ENCODE measurements at regions not wholly inside any gene's neighbourhood (a gene's known extent, or its start where the extent isn't known, plus 50 kb on each side); places are given as distances from the start of the nearest gene placed in this dataset.

GRCh38 chrX:138872537-138872936 lies 161.0 kb upstream of the FGF13 start:
- no peaks in the 10 kb centered on the region for H3K9me3 ChIP-seq (ENCODE audit: control insufficient read depth in 2 of 2, low read length in 2 of 2)
- no peaks in the 10 kb centered on the region for H3K36me3 ChIP-seq (ENCODE audit: control insufficient read depth, insufficient read depth, low read length)
- no peak overlapping the region for H3K4me3 ChIP-seq (ENCODE audit: low read depth, low read length)
- H3K4me3 Mint-ChIP-seq = no peak overlapping the region
- H3K9me3 Mint-ChIP-seq = peaks cover 0 to 7% (median 0%) of the 10 kb centered on the region in 7 donors
- DNase-seq (no peak), ATAC-seq (ENCODE audit: low read depth in 2 of 2) (no peak)
- H3K4me1 Mint-ChIP-seq = no peaks in the 10 kb centered on the region
- H3K27me3 Mint-ChIP-seq = no peaks in the 10 kb centered on the region
- no peaks in the 10 kb centered on the region for H3K36me3 Mint-ChIP-seq
- H3K4me1 ChIP-seq (ENCODE audit: control insufficient read depth, insufficient read depth, low read length, poor library complexity, severe bottlenecking) = no peaks in the 10 kb centered on the region
- no peak overlapping the region for H3K27ac Mint-ChIP-seq
- no peaks in the 10 kb centered on the region for H3K27me3 ChIP-seq (ENCODE audit: control insufficient read depth, insufficient read depth, low read length)
- no peak overlapping the region for H3K27ac ChIP-seq (ENCODE audit: insufficient read depth, low read length, poor library complexity, severe bottlenecking)

DNA sequence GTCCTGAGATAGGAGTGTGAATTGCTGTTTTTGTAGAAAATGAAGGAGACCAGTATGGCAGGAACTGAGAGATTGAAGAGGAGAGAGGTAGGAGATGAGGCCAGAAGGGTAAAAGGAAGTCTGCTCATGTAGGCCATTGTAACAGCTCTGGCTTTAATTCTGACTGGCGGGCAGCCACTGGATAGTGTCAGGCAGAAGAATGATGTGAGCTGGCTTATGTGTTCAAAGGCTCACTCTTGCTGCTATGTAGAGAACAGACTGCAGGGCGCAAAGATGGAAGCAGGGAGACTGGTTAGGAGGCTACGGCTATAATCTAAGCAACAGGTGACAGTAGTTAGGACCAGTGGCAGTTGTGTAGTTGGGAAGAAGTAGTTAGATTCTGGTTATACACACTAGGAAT lies 160.2 kb upstream of the FGF13 start:
- Histone ChIP-seq H3K4me1 (ENCODE audit: control insufficient read depth, insufficient read depth, low read length, poor library complexity, severe bottlenecking) (no peaks in the 10 kb centered on the region), H3K4me3 (ENCODE audit: low read depth, low read length) (no peak overlapping the region), H3K36me3 (ENCODE audit: control insufficient read depth, insufficient read depth, low read length) (no peaks in the 10 kb centered on the region), H3K27ac (ENCODE audit: insufficient read depth, low read length, poor library complexity, severe bottlenecking) (no peak overlapping the region), H3K27me3 (ENCODE audit: control insufficient read depth, insufficient read depth, low read length) (no peaks in the 10 kb centered on the region), H3K9me3 (ENCODE audit: control insufficient read depth in 2 of 2, low read length in 2 of 2) (no peaks in the 10 kb centered on the region)
- no peak overlapping the region for H3K27ac Mint-ChIP-seq
- no peaks in the 10 kb centered on the region for H3K4me1 Mint-ChIP-seq
- H3K9me3 Mint-ChIP-seq = peaks cover 0 to 7% (median 0%) of the 10 kb centered on the region in 7 donors
- ATAC-seq (ENCODE audit: low read depth in 2 of 2) (no peak), DNase-seq (no peak)
- peak overlapping the region in 1 of 4 donors; percentile 2 for H3K4me3 Mint-ChIP-seq
- no peaks in the 10 kb centered on the region for H3K36me3 Mint-ChIP-seq
- no peaks in the 10 kb centered on the region for H3K27me3 Mint-ChIP-seq

DNA sequence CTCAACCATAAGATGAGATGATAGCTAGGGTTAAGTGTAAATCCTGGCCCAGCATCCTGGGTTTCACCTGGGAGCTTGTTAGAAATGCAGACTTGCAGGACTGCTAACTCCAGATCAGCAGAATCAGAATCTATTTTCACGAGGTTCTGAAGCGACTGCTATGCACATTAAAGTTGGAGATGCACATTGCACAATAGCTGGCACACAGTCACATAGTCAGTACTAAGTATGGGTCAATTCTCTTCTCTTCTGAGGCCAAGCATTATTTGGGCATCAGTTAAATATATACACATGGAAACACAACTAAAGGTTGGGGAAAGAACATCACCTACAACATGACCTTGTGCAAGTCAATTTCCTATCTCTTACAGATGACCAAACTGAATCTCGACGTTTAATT lies 155.1 kb upstream of the FGF13 start:
- no peaks in the 10 kb centered on the region for H3K9me3 ChIP-seq (ENCODE audit: control insufficient read depth in 2 of 2, low read length in 2 of 2)
- H3K27me3 Mint-ChIP-seq = no peaks in the 10 kb centered on the region
- no peak for DNase-seq
- H3K4me3 Mint-ChIP-seq = no peak overlapping the region
- no peaks in the 10 kb centered on the region for H3K4me1 Mint-ChIP-seq
- no peaks in the 10 kb centered on the region for H3K27me3 ChIP-seq (ENCODE audit: control insufficient read depth, insufficient read depth, low read length)
- H3K36me3 Mint-ChIP-seq = no peaks in the 10 kb centered on the region
- no peak overlapping the region for H3K27ac Mint-ChIP-seq
- peaks cover 0 to 9% (median 0%) of the 10 kb centered on the region in 7 donors for H3K9me3 Mint-ChIP-seq
- no peak overlapping the region for H3K4me3 ChIP-seq (ENCODE audit: low read depth, low read length)
- no peak for ATAC-seq (ENCODE audit: low read depth in 2 of 2)
- H3K36me3 ChIP-seq (ENCODE audit: control insufficient read depth, insufficient read depth, low read length) = no peaks in the 10 kb centered on the region
- no peak overlapping the region for H3K27ac ChIP-seq (ENCODE audit: insufficient read depth, low read length, poor library complexity, severe bottlenecking)
- no peaks in the 10 kb centered on the region for H3K4me1 ChIP-seq (ENCODE audit: control insufficient read depth, insufficient read depth, low read length, poor library complexity, severe bottlenecking)

- no peaks in the 10 kb centered on the region for H3K27me3 ChIP-seq (ENCODE audit: control insufficient read depth, insufficient read depth, low read length)
- no peak for ATAC-seq (ENCODE audit: low read depth in 2 of 2)
- no peak overlapping the region for H3K4me3 ChIP-seq (ENCODE audit: low read depth, low read length)
- H3K9me3 ChIP-seq (ENCODE audit: control insufficient read depth in 2 of 2, low read length in 2 of 2) = no peaks in the 10 kb centered on the region
- H3K27me3 Mint-ChIP-seq = no peaks in the 10 kb centered on the region
- H3K9me3 Mint-ChIP-seq = peaks cover 0 to 6% (median 0%) of the 10 kb centered on the region in 7 donors
- no peaks in the 10 kb centered on the region for H3K4me1 Mint-ChIP-seq
- no peak for DNase-seq
- no peaks in the 10 kb centered on the region for H3K4me1 ChIP-seq (ENCODE audit: control insufficient read depth, insufficient read depth, low read length, poor library complexity, severe bottlenecking)
- no peaks in the 10 kb centered on the region for H3K36me3 ChIP-seq (ENCODE audit: control insufficient read depth, insufficient read depth, low read length)
- H3K36me3 Mint-ChIP-seq = no peaks in the 10 kb centered on the region
- H3K27ac ChIP-seq (ENCODE audit: insufficient read depth, low read length, poor library complexity, severe bottlenecking) = no peak overlapping the region
- no peak overlapping the region for H3K27ac Mint-ChIP-seq
- no peak overlapping the region for H3K4me3 Mint-ChIP-seq
Observed at GRCh38 chrX:138865093-138865649, 153.7 kb upstream of the FGF13 start.

GRCh38 chrX:138859421-138859820 lies 147.9 kb upstream of the FGF13 start:
- ATAC-seq (ENCODE audit: low read depth in 2 of 2) = no peak
- H3K4me1 ChIP-seq (ENCODE audit: control insufficient read depth, insufficient read depth, low read length, poor library complexity, severe bottlenecking) = no peaks in the 10 kb centered on the region
- H3K36me3 Mint-ChIP-seq = no peaks in the 10 kb centered on the region

GRCh38 chrX:138858951-138859350 lies 147.4 kb upstream of the FGF13 start:
- Mint-ChIP-seq H3K4me1 (no peaks in the 10 kb centered on the region), H3K9me3 (no peaks in the 10 kb centered on the region), H3K27ac (no peak overlapping the region), H3K27me3 (no peaks in the 10 kb centered on the region), H3K4me3 (no peak overlapping the region), H3K36me3 (no peaks in the 10 kb centered on the region)
- ATAC-seq (ENCODE audit: low read depth in 2 of 2) = no peak
- Histone ChIP-seq H3K9me3 (ENCODE audit: control insufficient read depth in 2 of 2, low read length in 2 of 2) (no peaks in the 10 kb centered on the region), H3K4me1 (ENCODE audit: control insufficient read depth, insufficient read depth, low read length, poor library complexity, severe bottlenecking) (no peaks in the 10 kb centered on the region), H3K27ac (ENCODE audit: insufficient read depth, low read length, poor library complexity, severe bottlenecking) (no peak overlapping the region), H3K4me3 (ENCODE audit: low read depth, low read length) (no peak overlapping the region), H3K36me3 (ENCODE audit: control insufficient read depth, insufficient read depth, low read length) (no peaks in the 10 kb centered on the region), H3K27me3 (ENCODE audit: control insufficient read depth, insufficient read depth, low read length) (no peaks in the 10 kb centered on the region)
- DNase-seq = no peak

More at GRCh38 chrX:138859421-138859820, 147.9 kb upstream of the FGF13 start:
- Mint-ChIP-seq H3K4me1 (no peaks in the 10 kb centered on the region), H3K27me3 (no peaks in the 10 kb centered on the region), H3K4me3 (no peak overlapping the region), H3K9me3 (no peaks in the 10 kb centered on the region), H3K27ac (no peak overlapping the region)
- H3K27me3 ChIP-seq (ENCODE audit: control insufficient read depth, insufficient read depth, low read length) = no peaks in the 10 kb centered on the region
- no peak overlapping the region for H3K27ac ChIP-seq (ENCODE audit: insufficient read depth, low read length, poor library complexity, severe bottlenecking)
- H3K4me3 ChIP-seq (ENCODE audit: low read depth, low read length) = no peak overlapping the region
- H3K9me3 ChIP-seq (ENCODE audit: control insufficient read depth in 2 of 2, low read length in 2 of 2) = no peaks in the 10 kb centered on the region
- no peaks in the 10 kb centered on the region for H3K36me3 ChIP-seq (ENCODE audit: control insufficient read depth, insufficient read depth, low read length)
- DNase-seq = no peak

DNA sequence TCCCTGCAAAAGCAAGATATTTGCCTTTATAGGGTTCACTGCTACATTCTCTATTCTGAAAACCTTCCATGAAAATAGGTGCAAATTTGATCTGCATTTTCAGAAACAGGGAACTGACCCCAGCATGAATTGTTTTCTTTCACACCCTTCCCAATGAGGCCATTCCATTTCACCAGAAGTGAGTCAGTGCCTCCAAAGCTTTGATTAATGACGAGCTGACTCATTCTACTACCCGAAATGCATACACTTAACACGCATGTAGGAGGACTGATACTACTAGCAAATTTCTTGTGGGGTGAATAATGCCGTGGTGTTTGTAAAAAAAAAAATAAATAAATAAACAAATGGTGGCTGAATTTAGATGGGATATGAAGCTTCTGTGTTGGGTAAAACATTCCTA lies 146.9 kb upstream of the FGF13 start:
- no peaks in the 10 kb centered on the region for H3K27me3 Mint-ChIP-seq
- no peak for ATAC-seq (ENCODE audit: low read depth in 2 of 2)
- Histone ChIP-seq H3K4me1 (ENCODE audit: control insufficient read depth, insufficient read depth, low read length, poor library complexity, severe bottlenecking) (no peaks in the 10 kb centered on the region), H3K4me3 (ENCODE audit: low read depth, low read length) (no peak overlapping the region), H3K27me3 (ENCODE audit: control insufficient read depth, insufficient read depth, low read length) (no peaks in the 10 kb centered on the region), H3K36me3 (ENCODE audit: control insufficient read depth, insufficient read depth, low read length) (no peaks in the 10 kb centered on the region), H3K9me3 (ENCODE audit: control insufficient read depth in 2 of 2, low read length in 2 of 2) (no peaks in the 10 kb centered on the region), H3K27ac (ENCODE audit: insufficient read depth, low read length, poor library complexity, severe bottlenecking) (no peak overlapping the region)
- no peak for DNase-seq
- no peak overlapping the region for H3K4me3 Mint-ChIP-seq
- no peaks in the 10 kb centered on the region for H3K4me1 Mint-ChIP-seq
- no peak overlapping the region for H3K27ac Mint-ChIP-seq
- no peaks in the 10 kb centered on the region for H3K36me3 Mint-ChIP-seq
- H3K9me3 Mint-ChIP-seq = no peaks in the 10 kb centered on the region

- H3K27ac ChIP-seq (ENCODE audit: insufficient read depth, low read length, poor library complexity, severe bottlenecking) = no peak overlapping the region
- no peaks in the 10 kb centered on the region for H3K9me3 ChIP-seq (ENCODE audit: control insufficient read depth in 2 of 2, low read length in 2 of 2)
- no peak overlapping the region for H3K4me3 Mint-ChIP-seq
- no peaks in the 10 kb centered on the region for H3K36me3 ChIP-seq (ENCODE audit: control insufficient read depth, insufficient read depth, low read length)
- no peaks in the 10 kb centered on the region for H3K27me3 ChIP-seq (ENCODE audit: control insufficient read depth, insufficient read depth, low read length)
- no peaks in the 10 kb centered on the region for H3K4me1 Mint-ChIP-seq
- DNase-seq (no peak), ATAC-seq (ENCODE audit: low read depth in 2 of 2) (no peak)
- H3K9me3 Mint-ChIP-seq = peaks cover 0 to 2% (median 0%) of the 10 kb centered on the region in 7 donors
- H3K27ac Mint-ChIP-seq = no peak overlapping the region
- H3K36me3 Mint-ChIP-seq = no peaks in the 10 kb centered on the region
- H3K27me3 Mint-ChIP-seq = no peaks in the 10 kb centered on the region
- H3K4me3 ChIP-seq (ENCODE audit: low read depth, low read length) = no peak overlapping the region
- H3K4me1 ChIP-seq (ENCODE audit: control insufficient read depth, insufficient read depth, low read length, poor library complexity, severe bottlenecking) = no peaks in the 10 kb centered on the region
Observed at GRCh38 chrX:138856881-138857604, 145.5 kb upstream of the FGF13 start.

Measured in CD4-positive, CD25-positive, alpha-beta regulatory T cell (primary cell).